T-helper 2 cell treated with Interferon-gamma antibody and Interleukin-4, amounts not matched to agents 100 ng/mL and 5 ng/mL, for 36 hours (primary cell): ENCODE measurements at regions not wholly inside any gene's neighbourhood (a gene's known extent, or its start where the extent isn't known, plus 50 kb on each side); places are given as distances from the start of the nearest gene placed in this dataset.

Experiments used
- intact Hi-C: fragments of 100-400 bp; cut with micrococcal nuclease; formaldehyde crosslinking; loops from one replicate; pipeline ENCODE4 v1.15.1; 2023

DNA sequence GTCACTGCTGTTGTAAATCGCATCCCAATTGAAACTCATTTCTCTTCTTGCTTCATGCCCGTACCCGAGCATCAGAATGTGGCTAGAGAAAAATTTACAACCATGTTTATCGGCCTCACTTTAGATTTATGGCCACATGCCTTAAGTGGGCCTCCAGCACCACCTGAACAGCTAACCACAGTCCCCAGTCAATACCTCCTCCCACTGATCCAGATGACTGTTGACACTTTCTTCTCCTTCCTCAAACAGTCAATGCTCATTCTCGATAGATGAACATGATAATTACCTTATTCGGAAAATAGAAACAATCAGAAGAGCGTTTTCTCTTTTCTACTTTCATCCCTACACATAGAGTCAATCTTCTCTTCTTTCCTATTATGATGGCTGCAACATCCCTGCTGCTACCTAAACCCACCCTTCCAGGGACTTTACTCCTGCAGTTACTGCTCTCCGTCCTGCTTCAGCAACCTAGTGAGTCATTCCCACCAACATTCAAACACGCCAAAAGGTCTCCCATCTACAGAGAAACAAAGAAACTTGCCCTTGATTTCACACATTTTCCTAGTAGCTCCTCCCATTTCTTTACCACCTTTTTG is 416.3 kb upstream of the MAF start:
- intact Hi-C loops = no loop called here

GRCh38 chr16:80015566-80015965 is 415.0 kb upstream of the MAF start:
- intact Hi-C loops = no loop called here

GRCh38 chr16:80014241-80014939 is 413.9 kb upstream of the MAF start:
- intact Hi-C loops = no loop called here

GRCh38 chr16:80012586-80012985 is 412.0 kb upstream of the MAF start:
- intact Hi-C loops = no loop called here

GRCh38 chr16:80009971-80010659 is 409.6 kb upstream of the MAF start:
- intact Hi-C loops = no loop called here

DNA sequence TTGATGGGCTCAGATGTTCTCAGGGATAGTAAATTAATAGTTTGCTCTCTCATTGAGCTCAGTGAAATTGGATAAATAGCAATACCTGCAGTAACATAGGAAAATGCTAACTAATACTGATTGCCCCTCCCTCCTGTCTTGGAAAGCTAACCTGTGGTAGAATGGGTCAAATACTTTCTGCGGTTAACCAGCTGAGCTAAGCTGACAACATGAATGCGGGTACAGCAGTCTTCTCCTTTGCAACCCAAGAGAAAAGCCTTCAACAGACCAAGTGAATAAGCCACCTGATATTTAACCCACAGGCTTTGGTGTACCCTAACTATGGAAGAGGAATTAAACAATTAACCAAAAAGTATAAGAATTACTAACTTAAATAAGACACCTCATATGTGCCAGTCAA is 408.3 kb upstream of the MAF start:
- intact Hi-C loops = no loop called here

DNA sequence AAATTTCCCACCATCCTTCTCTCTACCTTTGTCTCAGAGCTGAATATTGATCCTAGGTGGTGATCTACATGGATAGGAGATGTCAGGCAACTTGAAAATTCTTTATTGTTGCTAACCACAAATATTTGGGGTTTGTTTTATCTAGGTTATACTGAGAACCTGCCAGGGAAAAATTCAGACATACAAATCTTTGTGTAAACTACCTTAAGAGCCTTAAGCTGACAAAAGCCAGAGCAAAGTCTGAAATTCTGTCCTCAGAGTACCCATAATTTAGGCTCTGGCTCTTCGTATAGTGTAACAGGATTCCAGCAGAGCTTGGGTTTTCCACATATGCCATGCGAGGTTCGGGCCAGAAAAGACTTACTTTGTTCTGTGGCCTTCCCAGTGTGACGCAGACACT is 406.7 kb upstream of the MAF start:
- intact Hi-C loops = no loop called here

- intact Hi-C loops = no loop called here
These were observed 406.0 kb upstream of the MAF start for GRCh38 chr16:80006241-80007215.

DNA sequence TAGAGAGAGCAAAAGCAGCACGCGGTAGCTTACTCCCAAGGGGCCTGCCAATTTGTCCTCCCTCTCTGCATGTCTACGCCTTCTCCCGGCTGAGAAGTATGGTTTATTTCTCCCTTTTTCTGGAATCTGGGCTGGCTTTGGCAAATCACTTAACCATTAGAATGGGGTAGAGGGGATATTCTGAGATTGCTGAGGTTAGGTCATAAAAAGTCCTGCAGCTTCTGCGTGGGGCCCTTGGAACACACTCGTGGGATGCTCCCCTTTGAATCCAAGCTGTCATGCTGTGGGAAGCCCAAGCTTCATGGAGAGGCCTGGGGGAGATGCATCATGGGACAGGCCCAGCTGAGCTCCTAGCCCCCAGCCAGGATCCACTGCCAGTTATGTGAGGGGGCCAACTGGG is 403.6 kb upstream of the MAF start:
- intact Hi-C loops = no loop called here

GRCh38 chr16:80002261-80002660 is 401.7 kb upstream of the MAF start:
- intact Hi-C loops = no loop called here

DNA sequence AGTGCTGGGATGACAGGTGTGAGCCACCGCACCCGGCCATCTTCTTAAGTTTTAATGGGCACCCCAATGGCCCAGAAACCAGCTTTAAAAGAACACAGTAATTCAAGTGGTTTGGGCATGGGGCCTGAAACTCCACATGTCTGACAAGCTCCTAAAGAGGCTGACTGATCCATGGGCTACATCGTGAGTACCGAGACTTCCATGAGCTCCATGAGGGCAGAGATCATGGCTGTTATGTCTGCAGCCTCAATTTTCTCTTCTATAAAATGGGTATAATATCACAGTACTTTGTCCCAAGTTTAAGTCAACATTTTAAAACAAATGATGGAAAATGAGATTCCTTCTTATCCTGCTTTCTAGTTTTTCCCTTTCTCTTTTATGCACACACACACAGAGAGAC is 397.6 kb upstream of the MAF start:
- intact Hi-C loops = no loop called here

GRCh38 chr16:79997257-79997656 is 396.7 kb upstream of the MAF start:
- intact Hi-C loops = no loop called here

DNA sequence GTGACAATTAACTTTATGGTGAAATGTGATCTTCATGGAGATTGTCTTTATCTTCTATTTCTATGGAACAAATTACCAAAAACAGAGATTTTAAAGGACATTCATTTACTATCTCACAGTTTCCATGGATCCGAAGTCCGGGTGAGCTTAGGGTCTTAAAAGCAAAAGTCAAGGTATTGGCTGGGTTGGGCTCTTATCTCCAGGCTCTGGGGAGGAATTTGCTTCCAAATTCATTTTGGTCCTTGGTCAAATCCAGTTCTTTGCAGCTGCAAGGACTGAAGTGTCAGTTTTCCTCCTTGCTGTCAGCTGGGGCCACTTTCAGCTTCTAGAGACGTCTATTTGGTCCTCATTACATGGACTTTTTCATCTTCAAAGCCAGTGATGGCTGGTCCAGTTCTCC is 395.8 kb upstream of the MAF start:
- intact Hi-C loops = no loop called here

DNA sequence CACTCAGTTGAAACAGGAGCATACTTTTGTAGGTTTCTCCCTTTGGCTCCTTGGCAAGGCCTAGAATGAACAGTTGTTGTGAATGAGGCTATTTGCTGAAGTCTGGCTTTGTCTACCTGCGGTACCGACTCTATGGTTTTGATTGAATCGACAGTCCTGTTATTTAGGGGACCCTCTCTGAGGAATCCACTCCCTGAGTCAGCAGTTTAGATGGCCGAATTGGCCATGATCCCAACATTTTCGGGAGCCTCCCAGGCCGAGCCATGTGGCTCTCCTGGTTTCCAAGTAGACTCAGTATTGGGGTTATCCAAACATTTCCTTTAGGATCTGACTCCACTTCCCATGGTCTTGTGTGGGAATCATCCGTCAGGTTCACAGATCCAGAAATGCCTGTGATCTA is 394.8 kb upstream of the MAF start:
- intact Hi-C loops = no loop called here

- intact Hi-C loops = no loop called here
These were observed 393.9 kb upstream of the MAF start for GRCh38 chr16:79994418-79994817.

DNA sequence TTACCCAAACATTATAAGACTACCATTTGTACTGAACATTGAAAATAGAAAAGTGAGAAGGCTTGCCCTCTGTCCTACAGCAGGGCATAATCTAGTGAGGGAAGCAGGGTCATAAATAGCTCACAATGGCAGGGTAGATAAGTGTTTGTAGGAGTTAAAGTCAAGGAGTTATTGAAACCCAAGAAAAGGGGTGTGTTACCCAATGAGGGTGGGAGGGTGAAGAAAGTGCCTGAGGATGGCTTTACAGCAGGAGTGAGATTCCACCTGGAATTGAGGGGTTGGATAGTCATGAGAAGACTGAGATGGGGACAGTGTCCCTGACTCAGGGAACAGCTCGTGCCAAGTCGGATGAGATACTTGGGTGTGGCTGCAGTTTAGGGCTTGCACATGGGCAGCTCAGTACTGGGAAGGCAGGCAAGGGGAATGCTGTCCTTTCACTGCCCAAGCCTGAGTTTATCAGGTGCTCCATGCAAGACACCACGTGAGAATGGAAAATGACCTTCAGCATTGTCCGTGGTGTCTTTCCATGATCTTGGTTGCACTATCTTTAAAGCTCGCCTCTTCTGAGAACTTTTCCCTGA is 393.2 kb upstream of the MAF start:
- intact Hi-C loops = no loop called here

DNA sequence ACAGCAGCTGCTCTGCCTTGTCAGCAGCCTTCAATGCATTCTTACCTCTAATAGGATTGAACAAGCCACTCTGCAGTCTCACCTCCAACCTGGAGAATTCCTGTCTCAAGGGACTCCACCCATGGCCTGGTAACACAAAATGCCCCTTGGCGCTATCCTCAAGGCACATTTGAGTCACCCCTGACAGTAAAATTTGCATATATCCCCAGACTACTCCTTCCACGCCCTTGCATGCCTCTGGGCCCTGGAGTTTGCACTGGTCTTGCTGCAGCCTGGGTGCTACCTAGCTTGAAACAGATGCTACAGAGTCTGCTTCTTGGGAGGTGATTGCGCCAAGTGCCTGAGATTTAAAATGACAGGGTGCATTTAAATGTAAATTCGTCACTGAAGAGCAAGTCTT is 391.4 kb upstream of the MAF start:
- intact Hi-C loops = no loop called here

DNA sequence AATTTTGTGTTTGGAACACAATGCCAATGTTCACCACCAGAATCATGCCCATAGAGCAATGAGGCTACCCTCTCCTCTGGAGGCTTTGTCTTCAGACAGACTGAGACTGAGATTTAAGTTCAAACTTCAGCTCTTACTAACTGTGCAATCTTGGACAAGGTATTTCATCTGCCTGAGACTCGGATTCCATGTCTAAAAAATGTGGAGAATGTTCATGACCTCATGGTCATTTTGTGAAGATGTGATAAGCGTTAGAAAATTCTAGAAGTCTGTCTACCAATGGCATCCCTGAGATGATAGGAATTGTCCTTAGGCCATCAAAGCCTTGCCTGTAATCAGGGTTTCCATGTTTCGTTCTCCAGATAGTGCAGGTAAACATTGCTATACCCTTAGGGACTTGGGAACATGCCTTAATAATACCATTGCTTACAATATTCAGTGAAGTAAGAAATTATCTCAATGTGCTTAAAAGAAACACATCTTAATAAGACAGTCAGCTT is 388.2 kb upstream of the MAF start:
- intact Hi-C loops = no loop called here

DNA sequence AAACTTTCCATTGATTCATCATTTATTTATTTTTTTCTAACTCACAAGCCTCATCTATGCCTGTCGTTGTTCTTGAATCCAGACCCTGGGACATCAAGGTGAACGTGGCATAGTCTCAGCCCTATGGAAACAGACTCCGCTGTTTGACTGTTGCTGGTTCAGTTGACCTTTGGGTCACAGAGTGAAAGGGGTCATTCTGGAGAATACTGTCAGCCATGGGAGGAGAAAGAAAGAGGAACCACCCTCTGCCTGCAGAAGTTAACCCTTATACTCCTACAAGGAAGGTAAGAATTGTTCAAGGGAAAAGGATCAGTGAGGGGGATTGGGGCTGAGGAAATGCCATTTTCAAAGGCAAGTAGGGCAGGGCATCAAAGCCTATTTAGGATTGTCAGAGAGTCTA is 387.6 kb upstream of the MAF start:
- intact Hi-C loops = no loop called here

DNA sequence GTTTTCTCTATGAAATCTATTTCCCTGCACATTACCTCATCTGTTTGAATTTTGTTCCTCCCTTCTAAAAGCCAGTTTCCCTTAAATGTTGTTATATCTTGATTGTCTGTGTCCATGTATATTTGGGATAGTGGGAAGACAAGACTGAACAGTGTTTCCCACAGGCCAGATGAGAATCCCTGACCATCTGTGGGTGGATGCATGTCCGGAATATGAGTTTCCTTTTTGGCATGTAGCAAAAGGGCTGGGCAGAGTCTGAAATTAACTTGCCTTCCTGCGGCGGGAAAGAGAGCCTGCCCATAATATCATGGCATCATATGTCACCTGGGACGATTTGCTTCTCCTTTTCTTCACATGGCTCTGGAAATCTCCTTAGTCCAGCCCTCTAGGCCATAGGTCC is 385.8 kb upstream of the MAF start:
- intact Hi-C loops = no loop called here

GRCh38 chr16:79985606-79986005 is 385.1 kb upstream of the MAF start:
- intact Hi-C loops = no loop called here
